ENCODE measurements at regions not wholly inside any gene's neighbourhood (a gene's known extent, or its start where the extent isn't known, plus 50 kb on each side); places are given as distances from the start of the nearest gene placed in this dataset.
"Not testable (repeated sequence)": the region's sequence is repeated elsewhere in the genome, so short reads cannot be mapped to it uniquely, and the experiment has no call there.

GRCh38 chr21:15638856-15639549 is 90.8 kb upstream of the USP25 start:
- DNase-seq = no peak

GRCh38 chr21:15640113-15640512 is 89.7 kb upstream of the USP25 start:
- DNase-seq = not testable (repeated sequence)

DNA sequence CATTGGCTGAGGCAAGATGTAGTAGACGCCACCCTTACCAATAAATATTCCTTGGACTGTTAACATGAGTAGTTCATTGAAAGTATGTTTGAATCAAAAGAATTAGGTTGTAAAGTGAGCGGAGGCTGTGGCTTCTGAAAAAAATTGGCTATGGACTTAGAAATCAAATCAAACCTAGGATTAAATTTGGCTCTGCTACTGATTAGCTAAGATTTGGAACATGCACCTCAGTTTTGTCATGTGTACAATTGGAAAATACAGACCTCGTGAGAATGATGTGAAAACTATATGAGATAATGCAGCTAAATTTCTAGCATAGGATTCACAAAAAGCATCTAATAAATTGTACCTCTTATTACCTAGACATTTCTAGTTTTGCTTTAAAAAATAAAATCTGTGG is 85.3 kb upstream of the USP25 start:
- DNase-seq = no peak

DNA sequence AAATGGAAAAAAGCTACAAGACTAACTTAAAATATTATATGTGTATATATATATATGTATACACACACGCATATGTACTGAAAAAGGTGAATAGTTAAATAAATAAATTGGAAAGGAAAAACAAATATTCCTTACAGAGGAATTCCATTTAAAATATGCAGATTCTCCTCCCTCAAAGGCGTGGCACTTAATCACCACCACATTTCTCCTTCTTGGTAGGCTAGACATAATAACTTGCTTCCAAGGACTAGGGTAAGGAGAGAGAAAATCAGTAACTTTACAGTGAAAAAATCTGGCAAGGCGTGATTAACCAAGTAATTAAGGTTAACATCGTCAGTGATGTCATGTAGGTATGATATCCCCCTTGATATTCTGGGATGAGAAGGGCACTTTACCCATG is 84.0 kb upstream of the USP25 start:
- DNase-seq = no peak

DNA sequence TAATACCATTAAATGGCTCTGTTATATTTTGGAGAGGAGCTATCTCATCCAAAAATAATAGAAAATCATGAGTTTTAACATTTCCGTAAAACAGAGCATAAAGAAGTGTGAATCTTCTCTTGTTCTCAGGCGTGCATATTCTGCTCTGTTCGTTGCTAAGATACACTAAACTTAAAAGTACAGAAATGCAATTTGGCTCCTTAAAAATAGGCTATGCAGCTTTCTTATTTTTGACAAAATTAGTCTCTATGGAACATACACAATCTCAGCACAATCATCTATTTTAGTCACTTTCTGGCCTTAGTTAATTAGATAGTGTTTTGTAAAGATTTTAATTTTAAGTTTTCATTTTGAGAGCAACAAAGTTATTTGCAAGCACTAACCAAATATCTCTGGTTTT is 79.0 kb upstream of the USP25 start:
- DNase-seq = no peak

DNA sequence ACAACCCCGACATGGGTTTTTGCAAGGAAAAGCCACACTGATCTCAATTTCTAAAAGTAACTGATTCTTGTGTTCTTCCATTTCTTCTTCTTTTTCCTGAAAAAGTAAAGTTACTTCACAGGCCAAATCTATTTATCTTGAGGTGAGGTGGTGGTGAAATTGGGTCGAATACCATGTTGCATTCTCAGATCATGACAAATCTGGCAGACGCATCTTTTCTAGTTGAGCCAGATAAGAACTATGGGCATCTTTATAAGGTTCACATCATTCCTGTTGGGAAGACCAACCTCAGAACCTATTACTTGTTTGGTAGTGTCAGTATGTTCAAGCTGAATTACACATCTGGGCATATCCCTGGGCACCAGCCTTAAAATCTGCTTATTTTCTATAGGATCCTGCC is 78.6 kb upstream of the USP25 start:
- DNase-seq = no peak

GRCh38 chr21:15653710-15654109 is 76.1 kb upstream of the USP25 start:
- DNase-seq = no peak

GRCh38 chr21:15654171-15654570 is 75.6 kb upstream of the USP25 start:
- DNase-seq = no peak

DNA sequence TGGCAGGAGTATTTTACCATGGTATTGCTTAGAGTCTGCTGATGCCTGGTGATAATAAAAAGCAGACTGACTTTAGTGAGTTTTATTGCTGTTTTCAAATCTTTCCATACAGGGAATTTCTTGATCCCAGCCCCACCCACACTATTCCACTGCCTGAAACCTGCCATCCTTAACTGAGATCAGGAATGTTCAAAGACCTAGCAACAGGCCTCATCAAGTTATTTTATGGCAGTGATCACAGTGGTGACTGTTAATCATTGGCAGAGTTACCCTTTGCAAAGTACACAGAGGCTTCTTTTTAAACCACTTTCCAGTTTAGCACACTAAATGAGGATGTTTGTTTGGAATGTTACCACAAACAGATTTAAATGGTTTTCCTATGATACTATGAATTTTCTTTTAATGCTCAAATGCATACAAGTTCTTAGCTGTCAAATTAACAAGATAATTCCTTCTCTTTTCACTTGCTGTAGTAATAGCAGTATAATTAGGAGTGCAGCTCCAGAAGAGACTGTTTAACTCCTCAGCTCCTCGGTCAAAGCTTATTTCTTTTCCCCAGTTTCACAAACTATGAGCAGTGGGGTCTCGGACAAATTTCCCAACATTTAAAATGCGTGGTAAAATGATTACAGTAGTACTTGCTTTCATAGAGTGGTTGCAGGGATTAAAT is 69.9 kb upstream of the USP25 start:
- DNase-seq = no peak

DNA sequence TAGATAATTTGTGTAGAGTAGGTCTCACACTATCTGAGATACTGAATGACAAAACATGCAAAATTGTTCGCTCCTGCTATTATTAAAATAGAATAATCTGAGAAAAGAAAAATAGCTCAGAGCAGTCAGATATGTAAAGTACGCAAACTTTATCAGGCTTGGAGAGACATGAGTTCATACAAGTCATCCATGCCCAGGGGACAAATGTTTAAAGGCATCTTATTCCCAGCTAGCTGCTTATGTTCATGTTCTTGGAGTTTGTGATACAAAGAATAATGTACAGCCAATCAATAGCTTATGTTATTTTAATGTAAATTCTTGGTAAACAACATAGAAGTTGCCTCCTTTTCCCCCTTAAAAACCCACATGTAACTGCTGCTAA is 69.4 kb upstream of the USP25 start:
- DNase-seq = no peak

- no peak for DNase-seq
Observed at GRCh38 chr21:15667010-15667409, 62.8 kb upstream of the USP25 start.

DNA sequence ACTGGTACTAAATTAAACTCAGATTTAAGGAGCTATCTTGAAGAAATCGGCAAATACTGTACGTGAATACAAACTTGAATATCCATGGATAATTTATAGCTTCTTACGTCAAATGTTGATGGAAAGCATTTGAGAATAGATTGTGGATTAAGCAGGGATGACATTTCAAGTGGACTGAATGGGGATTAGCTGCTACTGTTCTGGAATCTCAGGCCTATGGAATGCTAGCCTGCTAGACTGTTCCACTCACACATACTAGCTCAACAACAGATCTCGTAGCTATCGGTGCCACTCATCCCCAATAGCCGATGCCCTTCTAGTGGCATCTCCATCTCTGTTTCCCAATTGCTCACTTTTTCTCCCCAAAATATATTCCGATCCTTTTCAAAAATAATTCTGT is 62.0 kb upstream of the USP25 start:
- DNase-seq = no peak

DNA sequence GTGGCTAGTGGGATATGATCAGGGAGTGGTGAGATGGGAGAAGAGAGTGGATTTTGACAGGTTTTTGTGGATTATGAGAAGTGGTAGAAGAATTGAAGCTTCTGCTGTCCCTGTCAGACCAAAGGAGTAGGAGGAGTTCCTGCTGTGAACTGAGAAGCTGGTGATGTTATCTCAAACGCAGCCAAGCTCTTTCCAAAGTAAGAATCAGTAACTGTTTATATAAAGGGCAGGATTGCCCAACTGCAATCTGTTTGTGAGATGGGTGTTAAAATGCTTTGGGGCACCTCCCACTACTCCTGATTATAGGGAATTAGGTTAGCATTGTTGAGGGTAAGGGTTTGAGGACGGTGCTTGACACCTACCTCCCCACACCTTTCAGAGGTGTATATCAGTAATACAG is 60.5 kb upstream of the USP25 start:
- no peak for DNase-seq

DNA sequence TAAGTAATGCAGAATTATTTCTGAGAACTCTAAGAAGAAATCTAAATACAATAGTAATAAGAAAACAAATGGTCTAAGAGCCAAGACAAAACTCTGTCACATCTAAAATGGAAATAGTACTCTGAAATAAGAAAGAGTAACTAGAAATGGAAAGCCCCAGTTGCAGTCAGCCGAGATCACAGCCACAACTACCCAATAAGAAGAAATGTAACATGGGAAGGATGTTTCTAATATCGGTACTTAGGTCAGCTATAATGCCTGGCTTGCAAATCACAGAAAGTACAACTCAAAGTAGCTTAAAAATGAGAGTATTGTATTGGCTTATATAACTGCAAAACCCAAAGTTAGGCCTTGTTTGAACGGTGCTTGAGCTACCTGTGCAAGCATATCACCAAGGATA is 58.6 kb upstream of the USP25 start:
- DNase-seq = no peak

- not testable (repeated sequence) for DNase-seq
Observed at GRCh38 chr21:15672578-15672977, 57.2 kb upstream of the USP25 start.

DNA sequence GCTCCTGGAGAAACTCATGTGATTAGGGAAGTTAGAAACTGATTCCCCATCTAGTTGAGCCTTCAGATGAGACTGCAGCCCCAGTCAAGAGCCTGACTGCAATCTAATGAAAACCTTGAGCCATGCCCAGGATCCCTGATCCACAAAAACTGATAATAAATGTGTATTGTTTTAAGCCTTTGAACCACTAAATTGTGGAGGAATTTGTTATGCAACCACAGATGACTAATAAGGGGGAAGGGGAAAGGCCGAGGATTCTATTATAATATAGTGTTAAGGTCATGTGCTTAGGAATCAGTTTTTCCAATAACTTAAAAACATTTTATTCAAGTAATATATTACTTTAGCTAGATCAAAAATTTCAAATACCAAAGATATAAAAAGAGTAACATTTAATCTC is 52.8 kb upstream of the USP25 start:
- peak; percentile 27 for DNase-seq

DNA sequence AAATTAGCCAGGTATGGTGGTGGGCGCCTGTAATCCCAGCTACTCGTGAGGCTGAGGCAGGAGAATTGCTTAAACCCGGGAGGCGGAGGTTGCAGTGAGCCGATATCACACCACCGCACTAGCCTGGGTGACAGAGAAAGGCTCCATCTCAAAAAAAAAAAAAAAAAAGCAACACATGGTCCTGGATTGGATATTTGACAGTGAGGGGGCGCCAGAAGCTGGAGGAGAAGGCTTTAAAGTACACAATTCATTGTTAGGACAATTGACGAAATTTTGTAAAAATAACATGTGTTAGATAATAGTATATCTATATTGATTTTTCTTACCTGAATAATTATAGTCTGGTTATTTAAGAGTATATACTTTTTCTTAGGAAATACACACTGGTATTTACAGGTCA is 50.2 kb upstream of the USP25 start:
- DNase-seq = no peak

All from suppressor macrophage treated with lipopolysaccharide for 4 hours (primary cell).